Loucy (cell line): ENCODE measurements at regions not wholly inside any gene's neighbourhood (a gene's known extent, or its start where the extent isn't known, plus 50 kb on each side); places are given as distances from the start of the nearest gene placed in this dataset.

Source experiments
- H2AFZ ChIP-seq: fragments of 200-600 bp; sonication (generic); 2 replicates; pipeline ENCODE4 v1.6.0; 2016; ENCODE audit warnings: antibody characterized with exemption, mild to moderate bottlenecking, low read length, moderate library complexity
- H3F3A ChIP-seq: fragments of 200-600 bp; 2 replicates; pipeline ENCODE4 v1.6.0; 2016; ENCODE audit warnings: antibody characterized with exemption, low read depth, mild to moderate bottlenecking
- H3K27me3 ChIP-seq: fragments of 200-600 bp; sonication (generic); 2 replicates; pipeline ENCODE4 v1.6.1; 2014; ENCODE audit warnings: low read length, mild to moderate bottlenecking; ENCODE audit not compliant: insufficient read depth, poor library complexity, severe bottlenecking
- H3K36me3 ChIP-seq: fragments of 200-600 bp; sonication (generic); 2 replicates; pipeline ENCODE4 v1.6.1; 2016; ENCODE audit warnings: low read length; ENCODE audit not compliant: insufficient read depth
- H3K4me1 ChIP-seq: fragments of 200-600 bp; sonication (generic); 2 replicates; pipeline ENCODE4 v1.5.1; 2014; ENCODE audit warnings: low read length, mild to moderate bottlenecking; ENCODE audit not compliant: insufficient read depth, poor library complexity, severe bottlenecking
- H3K4me2 ChIP-seq: fragments of 200-600 bp; sonication (generic); 2 replicates; pipeline ENCODE4 v1.6.0; 2014; ENCODE audit warnings: antibody characterized with exemption, low read length, low read depth, mild to moderate bottlenecking; ENCODE audit not compliant: poor library complexity, severe bottlenecking
- H3K4me3 ChIP-seq: fragments of 200-600 bp; sonication (generic); 2 replicates; pipeline ENCODE4 v1.5.1; 2014; ENCODE audit warnings: low read length, mild to moderate bottlenecking, mixed read lengths; ENCODE audit not compliant: poor library complexity, severe bottlenecking
- H3K79me2 ChIP-seq: fragments of 200-600 bp; sonication (generic); 2 replicates; pipeline ENCODE4 v1.6.1; 2014; ENCODE audit warnings: low read length; ENCODE audit not compliant: insufficient read depth
- H3K9ac ChIP-seq: fragments of 200-600 bp; sonication (generic); 2 replicates; pipeline ENCODE4 v1.6.0; 2014; ENCODE audit warnings: mild to moderate bottlenecking, low read depth, low read length, moderate library complexity; ENCODE audit not compliant: poor library complexity, severe bottlenecking
- H3K9me2 ChIP-seq: fragments of 200-600 bp; sonication (generic); replicated peaks from 2 replicates; pipeline ENCODE4 v1.6.1; 2016; ENCODE audit warnings: low read depth, low read length, mixed read lengths
- H3K9me3 ChIP-seq: fragments of 200-600 bp; sonication (generic); 2 replicates; pipeline ENCODE4 v1.6.1; 2014; ENCODE audit warnings: mild to moderate bottlenecking, antibody characterized with exemption, low read length, low read depth; ENCODE audit not compliant: insufficient read depth
- H4K20me1 ChIP-seq: fragments of 200-600 bp; sonication (generic); 2 replicates; pipeline ENCODE4 v1.6.0; 2014; ENCODE audit warnings: antibody characterized with exemption, low read length, mild to moderate bottlenecking; ENCODE audit not compliant: insufficient read depth, poor library complexity, severe bottlenecking
- EZH2phosphoT487 ChIP-seq: fragments of 200-600 bp; IDR thresholded peaks from 2 replicates; pipeline ENCODE4 v1.6.1; 2018; ENCODE audit warnings: antibody characterized with exemption, mild to moderate bottlenecking, moderate library complexity, borderline replicate concordance
- TF ChIP-seq, protein P1 (sequence below): fragments of 200-600 bp; sonication (generic); conservative IDR thresholded peaks from 2 replicates; pipeline ENCODE4 v1.5.1; 2014; ENCODE audit warnings: mild to moderate bottlenecking, antibody characterized with exemption, low read length

- H3K27me3 ChIP-seq = no peaks in the 10 kb centered on the region
- no peak overlapping the region for H2AFZ ChIP-seq
- H3K36me3 ChIP-seq = no peaks in the 10 kb centered on the region
- H3F3A ChIP-seq = no peaks in the 10 kb centered on the region
- no peak overlapping the region for H3K4me2 ChIP-seq
- no peaks in the 10 kb centered on the region for H3K79me2 ChIP-seq
- no peaks in the 10 kb centered on the region; the same call in 1 of the 2 replicates for H3K9me3 ChIP-seq
- H4K20me1 ChIP-seq = no peaks in the 10 kb centered on the region
- H3K4me3 ChIP-seq = no peak overlapping the region
- H3K4me1 ChIP-seq = peaks cover 8% of the 10 kb centered on the region
- no peaks in the 10 kb centered on the region for H3K9me2 ChIP-seq
- no peak for TF ChIP-seq EZH2phosphoT487
- TF ChIP-seq, protein P1, sequence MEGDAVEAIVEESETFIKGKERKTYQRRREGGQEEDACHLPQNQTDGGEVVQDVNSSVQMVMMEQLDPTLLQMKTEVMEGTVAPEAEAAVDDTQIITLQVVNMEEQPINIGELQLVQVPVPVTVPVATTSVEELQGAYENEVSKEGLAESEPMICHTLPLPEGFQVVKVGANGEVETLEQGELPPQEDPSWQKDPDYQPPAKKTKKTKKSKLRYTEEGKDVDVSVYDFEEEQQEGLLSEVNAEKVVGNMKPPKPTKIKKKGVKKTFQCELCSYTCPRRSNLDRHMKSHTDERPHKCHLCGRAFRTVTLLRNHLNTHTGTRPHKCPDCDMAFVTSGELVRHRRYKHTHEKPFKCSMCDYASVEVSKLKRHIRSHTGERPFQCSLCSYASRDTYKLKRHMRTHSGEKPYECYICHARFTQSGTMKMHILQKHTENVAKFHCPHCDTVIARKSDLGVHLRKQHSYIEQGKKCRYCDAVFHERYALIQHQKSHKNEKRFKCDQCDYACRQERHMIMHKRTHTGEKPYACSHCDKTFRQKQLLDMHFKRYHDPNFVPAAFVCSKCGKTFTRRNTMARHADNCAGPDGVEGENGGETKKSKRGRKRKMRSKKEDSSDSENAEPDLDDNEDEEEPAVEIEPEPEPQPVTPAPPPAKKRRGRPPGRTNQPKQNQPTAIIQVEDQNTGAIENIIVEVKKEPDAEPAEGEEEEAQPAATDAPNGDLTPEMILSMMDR = no peak
- H3K9ac ChIP-seq = no peak overlapping the region
Measured at GRCh38 chr7:82757-83155, 109.6 kb upstream of the FAM20C start.

GRCh38 chr7:83441-83840 is 108.9 kb upstream of the FAM20C start:
- Histone ChIP-seq H3K9me2 (no peaks in the 10 kb centered on the region), H3K4me2 (no peak overlapping the region), H3K4me1 (peaks cover 12% of the 10 kb centered on the region), H3F3A (no peaks in the 10 kb centered on the region), H3K9me3 (no peaks in the 10 kb centered on the region; the same call in 1 of the 2 replicates), H4K20me1 (no peaks in the 10 kb centered on the region), H3K79me2 (no peaks in the 10 kb centered on the region), H3K4me3 (no peak overlapping the region), H3K9ac (no peak overlapping the region), H3K36me3 (no peaks in the 10 kb centered on the region), H3K27me3 (no peaks in the 10 kb centered on the region), H2AFZ (no peak overlapping the region)
- TF ChIP-seq EZH2phosphoT487 = no peak
- TF ChIP-seq, protein P1 = no peak

DNA sequence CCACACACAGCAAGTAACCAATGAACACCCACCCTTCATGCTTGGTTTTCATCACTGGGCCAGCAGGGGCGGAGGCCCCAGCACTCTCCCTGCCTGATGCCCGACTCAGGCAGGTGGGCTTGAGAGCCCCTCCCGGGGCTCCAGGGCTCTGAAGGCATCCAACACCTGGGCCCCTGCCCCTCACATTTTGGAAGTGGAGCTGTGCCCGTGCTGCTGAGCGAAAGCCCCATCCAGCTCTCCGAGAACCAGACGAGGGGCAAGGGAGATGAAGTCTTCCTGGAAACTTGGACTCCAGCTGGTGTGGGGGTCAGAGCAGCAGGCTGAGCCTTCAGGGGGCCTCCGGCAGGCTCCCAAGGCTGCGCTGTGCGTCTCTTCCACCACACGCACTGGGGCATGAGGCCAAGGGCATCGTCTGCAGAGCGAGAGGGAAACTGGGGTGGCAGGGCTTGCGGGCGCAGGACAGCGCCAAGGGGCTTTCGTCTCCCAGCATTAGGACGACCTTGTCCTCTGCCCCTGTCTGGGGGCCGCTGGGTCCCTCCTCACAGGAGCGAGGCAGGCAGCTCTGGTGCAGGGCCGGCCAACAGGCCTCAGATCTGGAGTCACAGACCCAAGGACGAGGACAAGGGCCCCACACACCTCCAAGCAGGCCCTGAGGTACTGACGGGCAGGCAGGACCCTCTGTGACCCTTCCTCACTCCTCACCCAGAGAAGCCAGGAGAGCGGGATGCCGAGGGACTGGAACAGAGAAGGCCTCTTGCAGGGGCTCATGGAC is 108.3 kb upstream of the FAM20C start:
- H3K79me2 ChIP-seq = no peaks in the 10 kb centered on the region
- H3K9ac ChIP-seq = no peak overlapping the region
- TF ChIP-seq, protein P1 = no peak
- TF ChIP-seq EZH2phosphoT487 = no peak
- no peaks in the 10 kb centered on the region; the same call in 1 of the 2 replicates for H3K9me3 ChIP-seq
- H3K36me3 ChIP-seq = no peaks in the 10 kb centered on the region
- no peak overlapping the region for H2AFZ ChIP-seq
- H3K27me3 ChIP-seq = no peaks in the 10 kb centered on the region
- H3K9me2 ChIP-seq = no peaks in the 10 kb centered on the region
- no peak overlapping the region for H3K4me3 ChIP-seq
- H3K4me1 ChIP-seq = peaks cover 18% of the 10 kb centered on the region
- H3K4me2 ChIP-seq = no peak overlapping the region
- H4K20me1 ChIP-seq = no peaks in the 10 kb centered on the region
- H3F3A ChIP-seq = no peaks in the 10 kb centered on the region
